Nephron progenitor cell (in vitro differentiated cells): ENCODE measurements at regions not wholly inside any gene's neighbourhood (a gene's known extent, or its start where the extent isn't known, plus 50 kb on each side); places are given as distances from the start of the nearest gene placed in this dataset.

Experiments used
- DNase-seq: peaks from one replicate; pipeline ENCODE4 v3.0.0; 2021
- H3K27ac Mint-ChIP-seq: 2 replicates; pipeline ENCODE4 v1.8.0; 2021; ENCODE audit warnings: mild to moderate bottlenecking, moderate library complexity, mixed read lengths
- H3K27me3 Mint-ChIP-seq: 2 replicates; pipeline ENCODE4 v1.8.0; 2021; ENCODE audit warnings: mild to moderate bottlenecking, low read depth, mixed read lengths; ENCODE audit not compliant: poor library complexity
- H3K36me3 Mint-ChIP-seq: 2 replicates; pipeline ENCODE4 v1.8.0; 2021; ENCODE audit warnings: low read depth, mixed read lengths
- H3K4me1 Mint-ChIP-seq: 2 replicates; pipeline ENCODE4 v1.8.0; 2021; ENCODE audit warnings: mixed read lengths
- H3K4me3 Mint-ChIP-seq: 2 replicates; pipeline ENCODE4 v1.8.0; 2021; ENCODE audit warnings: mild to moderate bottlenecking, moderate library complexity, mixed read lengths
- H3K9me3 Mint-ChIP-seq: 2 replicates; pipeline ENCODE4 v1.8.0; 2021; ENCODE audit warnings: mild to moderate bottlenecking, moderate library complexity, mixed read lengths
- TF ChIP-seq, protein P1 (sequence below): fragments of 200-600 bp; sonication (generic); IDR thresholded peaks from 2 replicates; pipeline ENCODE4 v1.5.0; 2021; ENCODE audit warnings: antibody characterized with exemption

DNA sequence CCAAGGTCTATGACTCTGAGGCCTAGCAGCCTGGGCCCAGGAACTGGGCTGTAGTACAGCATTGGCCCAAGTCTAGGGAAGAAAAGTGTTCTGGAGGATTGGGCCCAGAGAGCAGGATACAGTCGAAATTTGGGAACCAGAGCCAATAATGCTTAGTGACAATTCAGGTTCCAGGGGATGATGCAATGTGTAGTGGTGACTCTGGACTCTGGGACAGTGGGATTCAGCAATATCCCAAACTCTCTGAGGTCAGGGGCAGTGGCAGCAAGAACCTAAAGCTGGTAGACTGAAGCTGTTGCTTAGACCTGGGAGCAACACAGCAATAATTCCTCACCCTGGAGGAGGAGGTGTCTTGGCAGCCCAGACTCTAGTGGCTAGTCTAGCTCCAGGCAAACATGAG, 545.5 kb upstream of the ARGLU1 start:
- Mint-ChIP-seq H3K36me3 (no peaks in the 10 kb centered on the region), H3K4me1 (peaks cover 24% of the 10 kb centered on the region), H3K27me3 (peaks cover 2% of the 10 kb centered on the region), H3K4me3 (no peak overlapping the region), H3K27ac (no peak overlapping the region), H3K9me3 (peaks cover 28% of the 10 kb centered on the region)
- DNase-seq = no peak
- TF ChIP-seq, protein P1, sequence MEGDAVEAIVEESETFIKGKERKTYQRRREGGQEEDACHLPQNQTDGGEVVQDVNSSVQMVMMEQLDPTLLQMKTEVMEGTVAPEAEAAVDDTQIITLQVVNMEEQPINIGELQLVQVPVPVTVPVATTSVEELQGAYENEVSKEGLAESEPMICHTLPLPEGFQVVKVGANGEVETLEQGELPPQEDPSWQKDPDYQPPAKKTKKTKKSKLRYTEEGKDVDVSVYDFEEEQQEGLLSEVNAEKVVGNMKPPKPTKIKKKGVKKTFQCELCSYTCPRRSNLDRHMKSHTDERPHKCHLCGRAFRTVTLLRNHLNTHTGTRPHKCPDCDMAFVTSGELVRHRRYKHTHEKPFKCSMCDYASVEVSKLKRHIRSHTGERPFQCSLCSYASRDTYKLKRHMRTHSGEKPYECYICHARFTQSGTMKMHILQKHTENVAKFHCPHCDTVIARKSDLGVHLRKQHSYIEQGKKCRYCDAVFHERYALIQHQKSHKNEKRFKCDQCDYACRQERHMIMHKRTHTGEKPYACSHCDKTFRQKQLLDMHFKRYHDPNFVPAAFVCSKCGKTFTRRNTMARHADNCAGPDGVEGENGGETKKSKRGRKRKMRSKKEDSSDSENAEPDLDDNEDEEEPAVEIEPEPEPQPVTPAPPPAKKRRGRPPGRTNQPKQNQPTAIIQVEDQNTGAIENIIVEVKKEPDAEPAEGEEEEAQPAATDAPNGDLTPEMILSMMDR = no peak

DNA sequence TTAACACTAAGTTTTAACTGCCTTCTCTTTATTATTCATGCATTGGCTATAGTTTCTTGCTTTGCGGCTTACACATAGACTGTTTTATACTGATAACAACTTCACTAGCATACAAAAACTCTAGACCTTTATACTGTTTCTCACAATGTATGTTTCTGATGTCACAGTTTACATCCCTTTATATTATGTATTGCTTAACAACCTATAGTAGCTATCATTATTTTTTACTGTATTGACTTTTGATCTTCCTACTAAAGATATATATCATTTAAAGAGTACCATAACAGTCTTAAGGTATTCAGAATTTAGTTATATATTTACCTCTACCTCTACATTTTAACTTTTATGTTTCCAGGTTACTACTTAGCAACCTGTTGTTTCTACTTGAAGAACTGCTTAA, 543.3 kb upstream of the ARGLU1 start:
- TF ChIP-seq, protein P1 = no peak
- H3K27ac Mint-ChIP-seq = no peak overlapping the region
- no peak overlapping the region for H3K4me3 Mint-ChIP-seq
- H3K27me3 Mint-ChIP-seq = peaks cover 3% of the 10 kb centered on the region
- DNase-seq = no peak
- no peaks in the 10 kb centered on the region for H3K36me3 Mint-ChIP-seq
- H3K4me1 Mint-ChIP-seq = peaks cover 8% of the 10 kb centered on the region
- peaks cover 32% of the 10 kb centered on the region for H3K9me3 Mint-ChIP-seq

DNA sequence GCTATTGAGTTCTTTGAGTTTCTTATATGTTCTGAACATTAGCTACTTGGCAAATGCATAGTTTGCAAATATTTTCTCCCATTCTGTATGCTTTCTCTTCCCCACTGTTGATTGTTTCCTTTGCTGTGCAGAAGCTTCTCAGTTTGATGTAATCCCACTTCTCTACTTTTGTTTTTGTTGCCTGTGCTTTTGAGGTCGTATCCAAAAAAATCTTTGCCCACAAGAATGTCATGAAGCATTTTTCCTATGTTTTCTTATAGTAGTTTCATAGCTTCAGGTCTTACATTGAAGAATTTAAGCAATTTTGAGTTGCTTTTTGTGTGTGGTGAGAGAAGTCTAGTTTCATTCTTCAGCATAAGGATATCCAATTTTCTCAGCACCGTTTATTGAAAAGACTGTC, 536.7 kb upstream of the ARGLU1 start:
- H3K27me3 Mint-ChIP-seq = peaks cover 8% of the 10 kb centered on the region
- no peak overlapping the region for H3K4me3 Mint-ChIP-seq
- TF ChIP-seq, protein P1 = no peak
- H3K9me3 Mint-ChIP-seq = peaks cover 16% of the 10 kb centered on the region
- no peaks in the 10 kb centered on the region for H3K36me3 Mint-ChIP-seq
- no peak overlapping the region for H3K27ac Mint-ChIP-seq
- H3K4me1 Mint-ChIP-seq = peaks cover 8% of the 10 kb centered on the region
- DNase-seq = no peak

DNA sequence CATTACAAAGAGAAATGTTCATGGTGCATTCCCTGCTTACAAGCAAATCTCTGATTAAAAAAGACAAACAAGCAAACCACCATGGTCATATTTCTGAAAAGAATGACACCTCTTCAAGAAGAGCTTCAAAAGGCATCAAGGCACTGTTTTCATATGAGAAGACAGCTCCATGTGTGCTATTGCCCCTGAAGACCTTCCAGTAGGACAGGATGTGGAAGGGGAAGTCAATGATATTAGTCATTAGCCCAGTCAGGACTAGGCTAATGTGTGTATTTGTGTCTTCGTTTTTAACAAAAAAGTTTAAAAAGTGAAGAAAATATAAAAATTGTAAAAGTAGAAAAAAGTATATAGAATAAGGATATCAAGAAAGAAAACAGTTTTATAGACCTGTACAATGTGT, 534.7 kb upstream of the ARGLU1 start:
- no peak for DNase-seq
- no peak overlapping the region for H3K4me3 Mint-ChIP-seq
- peaks cover 11% of the 10 kb centered on the region for H3K27me3 Mint-ChIP-seq
- peaks cover 20% of the 10 kb centered on the region for H3K4me1 Mint-ChIP-seq
- TF ChIP-seq, protein P1 = no peak
- no peak overlapping the region for H3K27ac Mint-ChIP-seq
- no peaks in the 10 kb centered on the region for H3K9me3 Mint-ChIP-seq
- H3K36me3 Mint-ChIP-seq = no peaks in the 10 kb centered on the region

DNA sequence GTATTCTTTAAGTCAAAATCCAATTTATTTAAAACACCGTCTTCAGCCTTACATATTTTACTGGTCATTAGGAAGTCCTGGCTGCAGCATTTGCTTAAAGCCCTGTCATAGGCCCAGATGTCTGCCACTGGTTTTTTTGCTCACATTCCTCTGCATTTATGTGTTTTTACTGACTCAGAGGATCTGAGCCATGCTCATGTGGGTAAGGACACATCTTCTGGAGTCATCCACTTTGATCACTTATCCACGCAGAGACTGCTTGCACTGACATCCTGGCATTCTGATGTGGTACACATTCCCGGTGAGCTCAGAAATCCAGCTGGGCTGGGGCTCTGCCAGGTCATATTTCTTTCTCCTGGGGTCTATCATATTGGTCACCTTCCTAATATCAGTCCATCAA, 531.7 kb upstream of the ARGLU1 start:
- no peak for DNase-seq
- H3K4me1 Mint-ChIP-seq = peaks cover 22% of the 10 kb centered on the region
- H3K27me3 Mint-ChIP-seq = peaks cover 7% of the 10 kb centered on the region
- H3K4me3 Mint-ChIP-seq = no peak overlapping the region
- H3K9me3 Mint-ChIP-seq = no peaks in the 10 kb centered on the region
- H3K36me3 Mint-ChIP-seq = no peaks in the 10 kb centered on the region
- peak overlapping the region; percentile 30 for H3K27ac Mint-ChIP-seq
- TF ChIP-seq, protein P1 = no peak

DNA sequence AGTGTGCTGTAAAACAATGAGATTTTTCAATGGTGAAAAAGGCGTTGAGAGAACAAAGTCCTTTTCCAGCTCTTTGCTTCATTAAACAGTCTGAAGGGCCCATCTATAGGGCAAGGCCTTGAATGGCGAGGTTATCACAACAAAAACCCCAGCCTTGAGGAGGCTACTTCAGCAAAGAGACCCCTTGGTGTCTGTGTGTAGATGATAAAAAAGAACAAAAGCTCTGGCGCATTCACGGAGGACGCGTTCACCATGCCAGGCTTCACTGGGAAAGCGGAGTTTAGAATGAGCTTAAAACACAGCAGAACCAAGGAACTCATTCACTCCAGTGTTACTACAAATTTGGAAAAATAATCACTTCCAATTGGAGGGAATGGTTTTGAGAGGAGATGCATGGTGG, 530.0 kb upstream of the ARGLU1 start:
- no peak overlapping the region for H3K27ac Mint-ChIP-seq
- no peak for DNase-seq
- TF ChIP-seq, protein P1 = no peak
- no peaks in the 10 kb centered on the region for H3K9me3 Mint-ChIP-seq
- peaks cover 22% of the 10 kb centered on the region for H3K4me1 Mint-ChIP-seq
- no peak overlapping the region for H3K4me3 Mint-ChIP-seq
- H3K36me3 Mint-ChIP-seq = no peaks in the 10 kb centered on the region
- peaks cover 3% of the 10 kb centered on the region for H3K27me3 Mint-ChIP-seq
